Ishikawa (cell line): ENCODE measurements at regions not wholly inside any gene's neighbourhood (a gene's known extent, or its start where the extent isn't known, plus 50 kb on each side); places are given as distances from the start of the nearest gene placed in this dataset.

Experiments used
- CREB1 ChIP-seq: IDR thresholded peaks from 2 replicates; pipeline ENCODE4 v1.6.1; 2012; ENCODE audit warnings: low read depth
- EP300 ChIP-seq: IDR thresholded peaks from 2 replicates; pipeline ENCODE4 v1.6.1; 2012; ENCODE audit warnings: borderline replicate concordance
- FOXM1 ChIP-seq: IDR thresholded peaks from 2 replicates; pipeline ENCODE4 v1.6.1; 2012; ENCODE audit warnings: low read depth, borderline replicate concordance
- MAX ChIP-seq: IDR thresholded peaks from 2 replicates; pipeline ENCODE4 v1.6.1; 2012
- NFIC ChIP-seq: IDR thresholded peaks from 2 replicates; pipeline ENCODE4 v1.6.1; 2012
- RAD21 ChIP-seq: IDR thresholded peaks from 2 replicates; pipeline ENCODE4 v1.6.1; 2012; ENCODE audit warnings: low read depth
- TAF1 ChIP-seq: IDR thresholded peaks from 2 replicates; pipeline ENCODE4 v1.6.1; 2012; ENCODE audit warnings: low read depth, mild to moderate bottlenecking
- USF1 ChIP-seq: IDR thresholded peaks from 2 replicates; pipeline ENCODE4 v1.6.1; 2012
- YY1 ChIP-seq: IDR thresholded peaks from 2 replicates; pipeline ENCODE4 v1.6.1; 2012; ENCODE audit warnings: low read depth

- TF ChIP-seq RAD21 (no peak), NFIC (no peak), EP300 (no peak), USF1 (no peak), MAX (no peak), TAF1 (no peak), YY1 (no peak), FOXM1 (no peak), CREB1 (no peak)
Measured at GRCh38 chr5:89572696-89573095, 689.7 kb upstream of the MEF2C start.
